ENCODE measurements at regions not wholly inside any gene's neighbourhood (a gene's known extent, or its start where the extent isn't known, plus 50 kb on each side); places are given as distances from the start of the nearest gene placed in this dataset.

GRCh38 chr4:17033025-17033767 is 134.8 kb upstream of the LDB2 start:
- intact Hi-C loops (cut with DNase I, micrococcal nuclease) = no loop called here
- no peak overlapping the region for H3K4me3 ChIP-seq
- ATAC-seq = no peak

GRCh38 chr4:17030543-17030942 is 132.1 kb upstream of the LDB2 start:
- Histone ChIP-seq H3K36me3 (ENCODE audit: low read depth) (no peaks in the 10 kb centered on the region), H3K4me1 (ENCODE audit: low read depth) (no peaks in the 10 kb centered on the region), H3K9me3 (no peaks in the 10 kb centered on the region), H3K4me3 (no peak overlapping the region)
- intact Hi-C loops (cut with DNase I, micrococcal nuclease) = no loop called here
- TF ChIP-seq CTCF (IDR thresholded peaks at IDR 0.05) = no peak
- no peak for DNase-seq
- ATAC-seq = no peak

More at GRCh38 chr4:17033025-17033767, 134.8 kb upstream of the LDB2 start:
- Histone ChIP-seq H3K36me3 (ENCODE audit: low read depth) (no peaks in the 10 kb centered on the region), H3K9me3 (no peaks in the 10 kb centered on the region), H3K4me1 (ENCODE audit: low read depth) (no peaks in the 10 kb centered on the region)
- no peak for DNase-seq
- TF ChIP-seq CTCF (IDR thresholded peaks at IDR 0.05) = no peak

DNA sequence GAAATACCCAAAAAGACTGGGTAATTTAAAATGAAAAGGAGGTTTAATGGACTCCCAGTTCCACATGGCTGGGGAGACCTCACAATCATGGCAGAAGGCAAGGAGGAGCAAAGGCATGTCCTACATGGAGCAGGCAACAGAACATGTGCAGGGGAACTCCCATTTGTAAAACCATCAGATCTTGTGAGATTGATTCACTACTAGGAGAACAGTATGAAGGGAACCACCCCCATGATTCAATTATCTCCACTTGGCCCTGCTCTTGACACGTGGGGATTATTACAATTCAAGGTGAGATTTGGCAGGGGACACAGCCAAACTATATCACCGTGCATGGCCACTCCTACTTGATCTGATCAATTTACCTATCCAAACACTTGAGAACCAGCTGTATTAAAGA is 131.5 kb upstream of the LDB2 start:
- ATAC-seq = no peak
- no peak for DNase-seq
- H3K4me1 ChIP-seq (ENCODE audit: low read depth) = no peaks in the 10 kb centered on the region
- no peak overlapping the region for H3K4me3 ChIP-seq
- H3K36me3 ChIP-seq (ENCODE audit: low read depth) = no peaks in the 10 kb centered on the region
- intact Hi-C loops (cut with DNase I, micrococcal nuclease) = no loop called here
- TF ChIP-seq CTCF (IDR thresholded peaks at IDR 0.05) = no peak
- H3K9me3 ChIP-seq = no peaks in the 10 kb centered on the region

GRCh38 chr4:17029432-17029831 is 131.0 kb upstream of the LDB2 start:
- ATAC-seq (no peak), DNase-seq (no peak)
- intact Hi-C loops (cut with DNase I, micrococcal nuclease) = no loop called here
- no peak overlapping the region for H3K4me3 ChIP-seq
- no peaks in the 10 kb centered on the region for H3K4me1 ChIP-seq (ENCODE audit: low read depth)
- no peaks in the 10 kb centered on the region for H3K9me3 ChIP-seq
- H3K36me3 ChIP-seq (ENCODE audit: low read depth) = no peaks in the 10 kb centered on the region
- no peak for TF ChIP-seq CTCF (IDR thresholded peaks at IDR 0.05)

GRCh38 chr4:17027495-17027894 is 129.1 kb upstream of the LDB2 start:
- DNase-seq (no peak), ATAC-seq (no peak)
- Histone ChIP-seq H3K4me3 (no peak overlapping the region), H3K36me3 (ENCODE audit: low read depth) (no peaks in the 10 kb centered on the region), H3K9me3 (no peaks in the 10 kb centered on the region), H3K4me1 (ENCODE audit: low read depth) (no peaks in the 10 kb centered on the region)
- intact Hi-C loops (cut with DNase I, micrococcal nuclease) = no loop called here
- TF ChIP-seq CTCF (IDR thresholded peaks at IDR 0.05) = no peak

- no peak for TF ChIP-seq CTCF (IDR thresholded peaks at IDR 0.05)
- no peak for ATAC-seq
- DNase-seq = no peak
- H3K4me1 ChIP-seq (ENCODE audit: low read depth) = no peaks in the 10 kb centered on the region
- H3K9me3 ChIP-seq = no peaks in the 10 kb centered on the region
- intact Hi-C loops (cut with DNase I, micrococcal nuclease) = no loop called here
- H3K36me3 ChIP-seq (ENCODE audit: low read depth) = no peaks in the 10 kb centered on the region
- no peak overlapping the region for H3K4me3 ChIP-seq
Measured at GRCh38 chr4:17024425-17024824, 126.0 kb upstream of the LDB2 start.

Measured in mucosa of descending colon (tissue), 3 donors.